Right lobe of liver (tissue), 4 donors: ENCODE measurements at regions not wholly inside any gene's neighbourhood (a gene's known extent, or its start where the extent isn't known, plus 50 kb on each side); places are given as distances from the start of the nearest gene placed in this dataset.

Source experiments
- CTCF ChIP-seq, 4 donors: fragments of 200-600 bp in 3 of 4; fragments of 450-650 bp in 1 of 4; IDR thresholded peaks; one replicate each; pipeline versions ENCODE4 v1.5.1 to v1.8.0; 2016 to 2022; ENCODE audit warnings: antibody characterized with exemption in 4 of 4, mild to moderate bottlenecking in 2 of 4
- POLR2A ChIP-seq: fragments of 450-650 bp; IDR thresholded peaks from one replicate; pipeline ENCODE4 v1.6.1; 2017; ENCODE audit warnings: antibody characterized with exemption, mild to moderate bottlenecking
- donor health status: DM: no; HTN: no; CAD: no.
- donor health status: DM: no; HTN: no; CAD: no.
- donor health status: DM: no; HTN: yes; CAD: no.

GRCh38 chr11:27926486-27926885 lies 181.5 kb downstream of the KIF18A start:
- TF ChIP-seq CTCF (IDR thresholded peaks at IDR 0.05) = no peak
- no peak for TF ChIP-seq POLR2A
